Calu3 (cell line): ENCODE measurements at regions not wholly inside any gene's neighbourhood (a gene's known extent, or its start where the extent isn't known, plus 50 kb on each side); places are given as distances from the start of the nearest gene placed in this dataset.

Source experiments
- BruUV-seq: library from RNA; stranded (reverse); fragments of 400-500 nt; replicated peaks from 2 replicates; lab custom pipeline; 2021; lab: Mats Ljungman, UMichigan
- CTCF ChIA-PET: fragments of 300-600 bp; sonication (Branson Sonifier 250); formaldehyde crosslinking; loops from one replicate; lab custom pipeline; 2022; ENCODE audit warnings: antibody characterized with exemption; lab: Charles Lee
- DNase-seq: peaks from one replicate; pipeline ENCODE4 v3.0.0; 2022
- H3K27ac Mint-ChIP-seq: one replicate; pipeline ENCODE4 v1.8.0; 2022; ENCODE audit warnings: mixed read lengths; ENCODE audit not compliant: unreplicated experiment
- H3K27me3 Mint-ChIP-seq: one replicate; pipeline ENCODE4 v1.8.0; 2022; ENCODE audit warnings: mixed read lengths; ENCODE audit not compliant: unreplicated experiment
- H3K36me3 Mint-ChIP-seq: one replicate; pipeline ENCODE4 v1.8.0; 2022; ENCODE audit warnings: mild to moderate bottlenecking, moderate library complexity, mixed read lengths; ENCODE audit not compliant: insufficient read depth, unreplicated experiment
- H3K4me1 Mint-ChIP-seq: one replicate; pipeline ENCODE4 v1.8.0; 2022; ENCODE audit warnings: mild to moderate bottlenecking, low read depth, mixed read lengths; ENCODE audit not compliant: unreplicated experiment
- H3K4me3 Mint-ChIP-seq: one replicate; pipeline ENCODE4 v1.8.0; 2022; ENCODE audit warnings: mild to moderate bottlenecking, low read depth, moderate library complexity, mixed read lengths; ENCODE audit not compliant: unreplicated experiment
- H3K9me3 Mint-ChIP-seq: one replicate; pipeline ENCODE4 v1.8.0; 2022; ENCODE audit warnings: low read depth, mixed read lengths; ENCODE audit not compliant: unreplicated experiment
- intact Hi-C: fragments of 100-400 bp; cut with micrococcal nuclease; formaldehyde crosslinking; loops from one replicate; pipeline ENCODE4 v1.10.0; 2022; ENCODE audit not compliant: unreplicated experiment
- TF ChIP-seq, protein P1 (sequence below): fragments of 200-600 bp; IDR thresholded peaks from one replicate; pipeline ENCODE4 v1.8.0; 2022; ENCODE audit warnings: antibody characterized with exemption; ENCODE audit not compliant: unreplicated experiment

DNA sequence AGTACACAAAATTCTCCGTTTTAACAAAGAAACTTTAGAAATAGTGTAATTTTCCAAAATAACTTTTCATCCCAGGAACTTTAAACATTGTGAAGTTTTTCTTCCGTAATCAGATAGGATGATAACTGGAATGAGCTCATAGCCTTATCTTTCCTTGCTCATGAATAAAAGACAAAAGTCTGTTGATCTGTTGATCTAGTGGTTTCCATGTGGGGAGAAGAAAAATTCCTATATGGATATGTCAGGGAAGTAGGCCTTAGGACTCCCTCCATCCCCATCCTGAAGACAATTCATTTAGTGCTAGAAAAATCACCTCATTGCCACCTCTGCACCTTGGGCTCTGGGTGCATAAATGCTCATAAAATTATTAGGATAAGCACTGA, 266.6 kb downstream of the SMARCA2 start:
- TF ChIP-seq, protein P1, sequence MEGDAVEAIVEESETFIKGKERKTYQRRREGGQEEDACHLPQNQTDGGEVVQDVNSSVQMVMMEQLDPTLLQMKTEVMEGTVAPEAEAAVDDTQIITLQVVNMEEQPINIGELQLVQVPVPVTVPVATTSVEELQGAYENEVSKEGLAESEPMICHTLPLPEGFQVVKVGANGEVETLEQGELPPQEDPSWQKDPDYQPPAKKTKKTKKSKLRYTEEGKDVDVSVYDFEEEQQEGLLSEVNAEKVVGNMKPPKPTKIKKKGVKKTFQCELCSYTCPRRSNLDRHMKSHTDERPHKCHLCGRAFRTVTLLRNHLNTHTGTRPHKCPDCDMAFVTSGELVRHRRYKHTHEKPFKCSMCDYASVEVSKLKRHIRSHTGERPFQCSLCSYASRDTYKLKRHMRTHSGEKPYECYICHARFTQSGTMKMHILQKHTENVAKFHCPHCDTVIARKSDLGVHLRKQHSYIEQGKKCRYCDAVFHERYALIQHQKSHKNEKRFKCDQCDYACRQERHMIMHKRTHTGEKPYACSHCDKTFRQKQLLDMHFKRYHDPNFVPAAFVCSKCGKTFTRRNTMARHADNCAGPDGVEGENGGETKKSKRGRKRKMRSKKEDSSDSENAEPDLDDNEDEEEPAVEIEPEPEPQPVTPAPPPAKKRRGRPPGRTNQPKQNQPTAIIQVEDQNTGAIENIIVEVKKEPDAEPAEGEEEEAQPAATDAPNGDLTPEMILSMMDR: no peak
- BruUV-seq: no TSS peak
- CTCF ChIA-PET: no interaction called here
- no peak overlapping the region for H3K4me3 Mint-ChIP-seq
- no peaks in the 10 kb centered on the region for H3K36me3 Mint-ChIP-seq
- H3K27ac Mint-ChIP-seq: no peak overlapping the region
- H3K27me3 Mint-ChIP-seq: peaks cover 8% of the 10 kb centered on the region
- H3K4me1 Mint-ChIP-seq: no peaks in the 10 kb centered on the region
- no peak for DNase-seq
- H3K9me3 Mint-ChIP-seq: no peaks in the 10 kb centered on the region
- intact Hi-C loops: no loop called here

DNA sequence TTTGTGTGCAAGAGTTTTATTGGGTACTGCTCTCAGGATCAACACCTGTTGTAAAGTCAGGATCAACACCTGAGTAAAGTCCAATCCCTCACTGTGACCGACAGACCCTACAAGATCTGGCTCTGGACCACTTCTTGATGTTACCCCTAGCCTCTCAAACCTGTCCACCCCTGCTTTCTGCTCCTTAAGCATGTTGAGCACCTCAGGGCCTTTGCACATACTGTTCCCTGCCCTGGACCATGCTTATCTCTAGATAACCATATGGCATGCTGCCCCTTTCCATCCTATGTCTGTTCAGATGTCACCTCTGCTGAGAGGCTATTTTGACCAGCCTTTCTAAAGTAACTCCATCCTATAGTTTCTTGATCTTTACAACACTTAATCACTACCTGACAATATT, 269.6 kb downstream of the SMARCA2 start:
- H3K4me3 Mint-ChIP-seq: no peak overlapping the region
- CTCF ChIA-PET: no interaction called here
- no peaks in the 10 kb centered on the region for H3K4me1 Mint-ChIP-seq
- TF ChIP-seq, protein P1: no peak
- no TSS peak for BruUV-seq
- H3K36me3 Mint-ChIP-seq: no peaks in the 10 kb centered on the region
- no peaks in the 10 kb centered on the region for H3K27me3 Mint-ChIP-seq
- DNase-seq: no peak
- H3K9me3 Mint-ChIP-seq: no peaks in the 10 kb centered on the region
- H3K27ac Mint-ChIP-seq: no peak overlapping the region
- intact Hi-C loops: no loop called here

DNA sequence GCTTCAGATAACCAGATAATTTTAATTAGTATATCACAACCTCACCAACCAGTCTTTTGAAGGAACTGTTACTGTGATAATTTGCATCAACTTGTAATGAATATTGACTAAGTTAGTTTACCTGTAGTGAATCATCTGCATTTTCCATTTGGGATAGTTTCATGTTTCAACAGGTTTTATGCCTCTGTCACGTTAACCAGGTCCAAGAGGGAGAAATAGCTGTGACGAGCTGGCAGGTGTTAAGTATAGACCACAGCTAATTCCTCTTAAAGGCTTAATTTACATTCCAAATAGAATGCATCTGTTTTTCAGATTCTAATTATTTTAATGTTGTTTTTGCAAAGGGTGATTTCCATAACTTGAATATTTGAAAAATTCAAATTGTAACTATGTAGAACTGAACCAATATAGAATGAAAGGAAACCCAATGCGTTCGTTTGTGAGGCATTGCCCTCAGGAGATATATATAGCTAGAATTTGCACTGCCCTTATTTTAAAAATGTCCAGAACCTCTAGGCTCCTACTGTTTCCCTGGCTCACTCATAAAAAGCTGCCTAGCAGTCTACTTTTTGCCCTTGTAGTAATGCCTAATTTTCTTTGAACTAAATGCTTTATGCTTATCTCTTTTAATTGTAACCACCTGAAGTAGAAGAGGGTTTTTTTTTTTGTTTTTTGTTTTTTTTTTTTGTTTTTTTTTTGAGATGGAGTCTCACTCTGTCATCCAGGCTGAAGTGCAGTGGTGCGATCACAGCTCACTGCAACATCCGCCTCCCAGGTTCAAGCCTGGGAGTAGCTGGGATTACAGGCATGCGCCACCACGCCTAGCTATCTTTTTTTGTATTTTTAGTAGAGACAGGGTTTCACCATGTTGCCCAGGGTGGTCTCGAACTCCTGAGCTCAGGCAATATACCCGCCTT, 270.5 kb downstream of the SMARCA2 start:
- H3K4me3 Mint-ChIP-seq: no peak overlapping the region
- BruUV-seq: no TSS peak
- intact Hi-C loops: no loop called here
- H3K9me3 Mint-ChIP-seq: no peaks in the 10 kb centered on the region
- H3K27me3 Mint-ChIP-seq: no peaks in the 10 kb centered on the region
- H3K36me3 Mint-ChIP-seq: no peaks in the 10 kb centered on the region
- H3K4me1 Mint-ChIP-seq: no peaks in the 10 kb centered on the region
- TF ChIP-seq, protein P1: no peak
- CTCF ChIA-PET: interaction anchor here (0.5 kb wide), 1 partner anchor 32 kb away, joined by 3 read pairs; no protein-coding TSS in a partner anchor
- DNase-seq: no peak
- no peak overlapping the region for H3K27ac Mint-ChIP-seq

DNA sequence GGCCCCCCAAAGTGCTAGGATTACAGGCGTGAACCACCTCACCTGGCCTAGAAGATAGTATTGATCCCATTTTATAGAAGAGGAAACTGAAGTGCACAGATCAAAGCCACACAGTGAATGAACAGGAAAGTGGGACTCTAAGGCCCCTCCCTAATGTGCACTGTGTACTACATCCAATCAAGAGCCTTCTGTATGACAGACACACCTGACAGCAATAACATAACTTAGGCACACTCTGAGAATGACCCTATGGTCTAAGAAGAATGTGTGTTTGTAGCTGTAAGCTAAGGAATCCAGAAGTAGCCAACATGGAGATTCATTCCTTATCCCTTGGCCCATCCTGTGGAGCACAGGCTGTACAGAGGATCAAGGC, 271.2 kb downstream of the SMARCA2 start:
- CTCF ChIA-PET: interaction anchor here (0.5 kb wide), 1 partner anchor 33 kb away, joined by 3 read pairs; no protein-coding TSS in a partner anchor

More for the DNA sequence above, 271.2 kb downstream of the SMARCA2 start:
- H3K4me3 Mint-ChIP-seq: no peak overlapping the region
- TF ChIP-seq, protein P1: no peak
- no peaks in the 10 kb centered on the region for H3K36me3 Mint-ChIP-seq
- no peaks in the 10 kb centered on the region for H3K9me3 Mint-ChIP-seq
- intact Hi-C loops: no loop called here
- DNase-seq: no peak
- no peak overlapping the region for H3K27ac Mint-ChIP-seq
- BruUV-seq: no TSS peak
- no peaks in the 10 kb centered on the region for H3K4me1 Mint-ChIP-seq
- no peaks in the 10 kb centered on the region for H3K27me3 Mint-ChIP-seq
